Pulmonary artery endothelial cell (primary cell): ENCODE measurements at regions not wholly inside any gene's neighbourhood (a gene's known extent, or its start where the extent isn't known, plus 50 kb on each side); places are given as distances from the start of the nearest gene placed in this dataset.
"Not testable (repeated sequence)": the region's sequence is repeated elsewhere in the genome, so short reads cannot be mapped to it uniquely, and the experiment has no call there.

ENCODE experiments used
- DNase-seq: peaks from one replicate; pipeline ENCODE4 v3.0.0-alpha.2; 2011; ENCODE audit warnings: low read depth, low spot score

DNA sequence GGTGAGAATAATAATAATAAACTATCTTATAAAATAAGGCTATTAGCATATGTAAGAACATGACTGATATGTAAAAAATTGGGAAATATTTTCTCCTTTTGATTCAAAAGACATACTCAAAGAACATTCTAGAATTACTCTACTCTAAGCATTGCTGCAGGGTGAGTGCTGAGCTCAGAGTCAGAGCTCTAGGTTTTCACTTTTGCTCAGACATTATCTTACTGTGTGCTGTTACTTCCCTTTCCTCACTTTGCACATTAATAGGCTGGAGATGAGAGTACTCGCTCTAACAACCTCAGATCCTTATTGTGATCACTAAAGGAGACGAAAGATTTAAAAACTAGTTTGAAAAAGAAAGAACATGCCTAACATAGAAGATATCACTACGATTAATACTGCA lies 99.4 kb upstream of the C9orf72 start:
- no peak for DNase-seq

DNA sequence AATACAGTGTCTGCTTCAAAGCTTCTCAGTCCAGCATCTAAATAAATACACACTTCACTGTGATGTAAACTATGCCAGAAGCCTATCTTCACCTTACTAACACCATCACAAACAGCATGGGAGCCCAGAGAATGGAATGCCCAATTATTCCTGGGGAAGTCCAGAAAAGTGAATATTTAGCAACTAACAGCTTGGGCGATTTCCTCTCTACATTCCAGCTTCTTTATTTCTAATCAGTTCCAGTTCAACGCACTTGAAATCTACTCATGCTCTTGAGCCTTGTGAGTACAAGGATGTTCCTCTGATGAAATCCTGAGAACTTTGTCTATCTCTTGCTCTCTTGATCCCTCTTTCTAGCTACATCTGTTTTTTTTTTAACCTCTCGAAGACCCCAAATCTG lies 100.4 kb upstream of the C9orf72 start:
- no peak for DNase-seq

DNA sequence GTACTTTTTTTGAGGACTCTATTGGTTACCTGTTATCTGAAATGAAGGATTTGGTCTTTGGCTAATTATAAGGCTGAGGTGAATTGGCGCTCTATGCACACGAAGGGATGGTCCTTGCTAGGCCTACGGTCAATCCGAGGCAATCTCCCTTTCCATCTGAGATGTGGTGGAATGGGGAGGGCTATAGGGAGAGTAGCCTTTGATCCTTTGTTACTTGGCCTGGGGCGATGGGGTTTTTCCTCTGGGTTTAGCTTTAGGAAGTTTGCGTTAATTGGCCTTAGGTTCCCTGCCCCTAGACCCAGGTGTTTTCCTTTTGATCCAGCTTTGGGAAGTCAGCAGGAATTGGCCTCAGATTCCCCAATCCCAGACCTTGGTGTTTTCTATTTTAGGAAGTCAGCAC lies 102.1 kb upstream of the C9orf72 start:
- DNase-seq, result no peak

DNA sequence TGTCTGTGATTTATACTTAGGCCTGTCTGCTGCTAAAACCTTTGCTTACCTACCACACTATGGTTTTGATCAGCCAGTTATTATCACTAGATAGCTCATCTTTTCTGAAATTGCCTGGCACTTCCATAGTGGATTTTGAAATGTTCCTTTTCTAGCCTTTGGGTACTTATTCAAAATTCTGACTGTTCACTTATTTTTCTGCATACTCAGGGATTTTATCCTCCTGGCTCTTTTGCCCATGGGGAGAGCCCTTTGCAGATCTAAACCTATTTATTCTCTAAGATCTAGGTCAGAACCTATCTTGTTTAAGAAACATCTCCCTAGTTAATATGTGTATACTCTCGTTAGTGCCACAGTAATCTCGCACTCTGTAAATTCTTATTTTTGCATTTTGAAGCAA lies 103.5 kb upstream of the C9orf72 start:
- no peak for DNase-seq

DNA sequence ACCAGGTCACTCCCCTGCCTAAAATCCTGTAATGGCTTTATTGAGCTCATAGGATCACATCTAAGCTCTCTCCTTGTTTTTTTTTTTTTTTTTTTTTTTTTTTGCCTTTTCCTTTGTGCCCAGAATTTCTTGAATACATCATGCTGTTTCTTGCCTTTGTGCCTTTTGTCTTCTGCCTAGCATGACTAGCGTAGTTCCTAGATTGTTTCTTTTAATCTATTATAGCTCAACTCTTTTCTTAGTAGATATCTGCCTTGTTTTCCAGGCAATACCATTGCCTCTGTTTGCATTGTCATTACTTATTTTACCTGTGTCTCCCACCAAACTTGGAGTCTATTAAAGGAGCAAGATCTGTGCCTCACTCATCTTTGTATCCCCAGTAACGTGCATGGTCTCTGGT lies 106.1 kb upstream of the C9orf72 start:
- no peak for DNase-seq

DNA sequence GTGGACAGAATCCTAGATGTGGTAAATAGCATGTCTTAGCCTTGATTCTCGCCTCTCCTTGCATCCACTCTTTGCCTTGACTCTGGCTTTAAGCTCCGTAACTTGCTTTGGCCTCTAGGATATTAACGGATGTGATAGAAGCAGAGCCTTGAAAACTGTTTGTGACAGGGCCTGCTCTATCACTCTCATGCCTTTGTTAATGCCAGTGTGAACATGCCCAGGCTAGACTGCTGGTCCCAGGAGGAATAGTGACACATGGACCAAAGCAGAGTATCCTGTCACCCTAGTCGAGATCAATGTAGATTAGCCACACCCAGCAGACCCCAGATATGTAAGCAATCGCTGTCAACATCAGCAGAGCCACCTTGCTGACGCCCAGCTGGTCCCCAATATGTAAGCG lies 109.9 kb upstream of the C9orf72 start:
- DNase-seq, result no peak

DNA sequence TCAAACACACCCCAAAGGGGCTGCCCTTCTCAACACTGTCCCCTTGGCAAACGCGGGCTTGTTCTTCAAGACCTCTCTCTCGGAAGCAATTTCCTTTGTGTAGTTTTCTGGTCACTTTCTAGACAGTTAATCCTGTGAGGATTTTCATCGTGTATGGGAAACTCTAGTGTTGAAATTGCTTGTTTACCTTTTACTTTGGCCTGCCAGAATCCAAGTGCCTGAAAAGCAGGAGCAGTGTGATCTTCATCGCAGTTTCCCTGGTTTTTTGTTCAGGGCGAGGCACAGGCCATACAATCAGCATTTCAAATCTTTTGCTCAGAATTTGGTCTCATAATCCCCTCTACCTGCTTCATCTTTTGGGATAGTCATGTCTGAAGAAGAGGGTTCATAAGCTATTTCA lies 115.7 kb upstream of the C9orf72 start:
- no peak for DNase-seq

DNA sequence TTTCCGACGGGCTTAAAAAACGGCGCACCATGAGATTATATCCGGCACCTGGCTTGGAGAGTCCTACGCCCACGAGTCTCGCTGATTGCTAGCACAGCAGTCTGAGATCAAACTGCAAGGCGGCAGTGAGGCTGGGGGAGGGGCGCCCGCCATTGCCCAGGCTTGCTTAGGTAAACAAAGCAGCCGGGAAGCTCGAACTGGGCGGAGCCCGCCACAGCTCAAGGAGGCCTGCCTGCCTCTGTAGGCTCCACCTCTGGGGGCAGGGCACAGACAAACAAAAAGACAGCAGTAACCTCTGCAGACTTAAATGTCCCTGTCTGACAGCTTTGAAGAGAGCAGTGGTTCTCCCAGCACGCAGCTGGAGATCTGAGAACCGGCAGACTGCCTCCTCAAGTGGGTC lies 117.5 kb upstream of the C9orf72 start:
- DNase-seq, result not testable (repeated sequence)

DNA sequence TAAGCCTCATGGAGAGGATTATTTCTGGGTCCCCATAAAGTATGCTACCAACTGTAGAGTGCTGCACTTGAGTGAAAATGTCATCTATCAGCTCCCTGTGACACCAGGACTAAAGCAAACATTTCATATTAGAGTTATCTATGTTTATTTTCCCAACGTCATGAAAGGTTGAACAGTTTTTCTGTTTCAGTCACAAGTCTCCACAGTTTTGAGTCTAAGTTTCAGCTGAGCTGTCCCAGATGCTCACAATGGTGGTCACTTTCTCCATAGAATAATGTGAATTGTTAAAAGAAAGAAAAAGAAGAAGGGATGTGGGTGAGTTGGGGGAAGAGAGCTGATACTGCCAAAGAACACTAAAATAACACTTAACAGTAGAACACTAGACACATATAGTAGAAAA lies 126.3 kb upstream of the C9orf72 start:
- DNase-seq, result no peak

DNA sequence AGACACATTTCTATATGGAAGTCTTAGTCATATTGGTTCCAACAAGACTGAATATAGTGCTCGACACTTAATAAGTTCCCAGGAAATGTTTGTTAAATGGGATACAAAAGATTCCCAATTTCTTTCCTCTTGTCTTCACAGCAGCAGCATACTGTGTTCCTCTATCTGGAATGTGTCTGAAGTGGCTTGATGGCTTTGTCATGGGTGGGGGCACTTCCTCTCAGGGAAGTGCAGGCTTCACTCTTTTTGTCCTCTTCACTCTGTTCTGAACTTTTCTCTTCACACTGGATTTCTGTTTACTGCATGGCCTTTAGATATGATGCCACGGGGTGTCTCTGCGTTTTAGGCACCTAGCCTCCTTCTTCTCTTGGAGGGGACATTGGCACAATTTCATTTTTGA lies 127.7 kb upstream of the C9orf72 start:
- DNase-seq, result no peak

DNA sequence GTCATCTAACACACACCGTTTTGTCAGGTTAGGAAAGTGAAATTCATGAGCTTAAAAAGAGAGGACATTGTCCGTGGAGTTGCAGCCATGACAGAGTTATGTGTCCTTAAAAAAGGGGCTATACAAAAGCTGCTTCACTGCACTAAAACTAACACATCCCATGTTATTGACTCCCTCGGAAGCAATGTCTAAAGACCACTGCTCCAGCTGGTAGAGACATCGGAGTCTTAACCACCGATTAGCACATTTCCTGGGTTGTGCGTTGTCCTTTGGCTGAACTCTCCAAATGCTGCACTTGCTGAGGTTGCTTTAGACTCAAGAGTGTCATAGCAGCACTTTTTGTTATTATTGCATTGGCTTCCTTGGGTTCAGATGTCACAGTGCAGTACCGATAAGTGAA lies 128.3 kb upstream of the C9orf72 start:
- DNase-seq, result no peak

DNA sequence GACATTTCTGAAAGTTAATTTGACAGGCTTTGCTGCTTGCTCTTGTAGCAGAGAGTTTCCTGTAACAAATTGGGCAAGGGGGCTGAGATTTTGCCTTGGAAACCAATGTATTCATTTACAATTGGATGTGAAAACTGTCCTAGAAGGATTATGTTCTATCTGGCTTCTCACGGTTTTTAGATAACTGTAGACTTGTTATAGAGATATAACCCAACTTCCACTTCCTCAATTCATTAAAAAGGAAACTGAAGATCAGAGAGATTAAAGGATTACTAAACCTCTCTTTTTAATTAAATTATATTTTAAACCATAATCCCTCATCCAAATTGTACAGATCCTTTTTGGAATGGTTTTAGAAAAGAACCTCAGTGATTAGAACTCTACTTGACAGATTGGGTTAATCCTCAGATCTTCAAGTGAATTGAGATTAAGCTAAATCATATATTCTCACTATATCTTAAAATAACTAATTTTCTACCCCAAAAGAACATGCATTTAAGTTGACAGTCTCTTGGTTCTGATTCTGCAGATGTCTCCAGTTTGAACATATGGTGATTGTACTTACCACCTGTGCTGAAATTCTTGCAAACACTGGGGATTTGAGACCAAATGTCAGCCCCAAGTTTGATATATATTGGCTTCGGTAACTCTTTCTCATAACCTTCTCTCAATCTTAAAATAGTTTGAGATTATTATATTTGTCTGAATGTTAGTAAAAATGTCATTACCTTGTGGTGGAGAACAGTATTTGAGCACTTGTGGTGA lies 130.1 kb upstream of the C9orf72 start:
- no peak for DNase-seq

DNA sequence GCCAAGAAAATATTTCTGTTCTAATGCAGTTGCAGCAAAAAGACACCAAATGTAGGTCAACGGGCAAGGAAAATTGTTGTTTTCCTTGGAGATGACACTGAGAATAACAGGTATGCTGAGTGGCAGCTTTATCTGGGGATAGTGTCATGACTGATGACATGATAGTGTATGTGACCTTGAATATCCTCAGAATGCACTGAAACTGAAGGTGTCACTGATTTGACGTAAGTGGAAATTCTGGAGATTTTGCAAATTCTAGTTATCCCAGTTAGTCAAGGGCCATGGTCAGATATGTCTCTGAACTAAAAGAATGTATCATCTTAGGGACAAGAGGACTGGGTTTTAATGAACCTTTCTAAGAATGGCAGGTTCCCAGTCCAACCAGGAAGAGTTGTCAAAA lies 138.0 kb upstream of the C9orf72 start:
- DNase-seq, result no peak

DNA sequence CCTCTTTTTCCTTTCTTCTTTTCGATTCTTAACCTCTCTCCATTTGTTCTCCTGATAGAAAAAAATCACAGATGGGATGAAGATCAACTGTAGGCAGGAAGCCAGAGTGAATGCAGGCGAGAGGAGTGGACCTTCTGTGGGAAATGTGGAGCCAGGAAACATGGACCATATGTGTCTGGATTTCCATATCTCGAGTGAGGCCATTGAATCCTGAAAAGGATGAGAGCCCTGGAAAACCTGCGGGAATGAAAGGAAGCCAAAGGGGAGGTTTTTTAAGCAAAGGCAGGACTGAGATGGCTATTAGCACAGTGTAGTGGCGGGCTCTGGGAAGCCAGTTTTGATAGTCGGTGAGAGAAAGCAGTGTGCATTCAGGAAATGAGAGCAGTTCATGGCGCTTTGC lies 139.5 kb upstream of the C9orf72 start:
- no peak for DNase-seq

DNA sequence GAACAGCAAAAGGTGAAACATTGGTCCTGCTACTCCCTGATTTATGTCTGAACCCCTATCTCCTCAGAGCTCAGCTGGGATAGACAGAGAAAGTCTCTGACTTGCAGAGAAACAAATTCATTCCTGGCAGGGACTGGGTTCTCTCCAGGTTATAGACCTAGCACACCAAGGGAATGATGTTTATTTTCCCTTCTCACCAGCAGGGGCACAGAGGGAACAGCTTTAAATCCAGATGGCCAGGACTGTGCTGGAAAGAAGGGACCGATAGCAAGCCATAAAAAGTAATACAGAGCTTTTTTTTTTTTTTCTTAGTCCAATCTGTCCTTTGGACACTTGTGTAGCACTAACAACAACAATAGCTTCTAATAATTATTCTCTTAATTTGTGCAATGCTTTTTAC lies 141.1 kb upstream of the C9orf72 start:
- DNase-seq, result no peak

DNA sequence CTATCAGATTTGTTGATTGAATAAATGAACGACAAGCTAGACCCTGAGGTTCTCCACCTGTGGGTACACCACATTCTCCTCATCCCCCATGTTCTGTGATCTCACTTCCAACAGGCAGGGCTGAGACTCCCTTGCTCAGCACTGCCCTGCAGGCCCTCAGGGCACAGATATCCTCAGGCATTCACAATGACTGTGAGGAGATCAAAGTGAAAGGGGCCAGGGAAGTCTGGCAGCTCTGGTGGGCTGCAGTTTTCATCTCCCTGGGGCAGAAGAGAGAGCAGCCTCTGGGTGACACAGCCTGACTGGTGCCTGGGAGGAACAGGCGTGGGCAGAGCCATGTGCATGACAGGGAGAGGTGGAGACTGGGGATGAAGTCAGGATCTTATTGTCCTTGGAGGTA lies 142.4 kb upstream of the C9orf72 start:
- no peak for DNase-seq

DNA sequence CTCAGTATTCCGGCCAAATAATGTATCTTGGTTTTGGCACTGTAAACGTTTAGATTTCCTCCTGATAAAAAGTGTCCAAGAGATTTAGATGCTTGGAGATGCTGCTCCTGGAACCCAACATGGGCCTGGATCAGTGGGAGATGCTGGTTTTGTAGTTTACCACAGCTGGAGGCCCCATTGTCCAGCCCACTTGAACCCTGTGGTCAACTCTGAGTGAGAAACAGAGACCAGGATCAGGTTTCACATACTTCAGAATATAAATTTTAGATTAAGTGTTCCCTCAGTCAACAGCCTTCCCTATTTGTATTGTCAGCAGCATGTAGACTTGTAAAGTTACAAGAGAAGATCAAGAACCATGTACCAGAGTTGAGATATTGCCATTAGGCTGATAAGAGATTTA lies 144.7 kb upstream of the C9orf72 start:
- no peak for DNase-seq

DNA sequence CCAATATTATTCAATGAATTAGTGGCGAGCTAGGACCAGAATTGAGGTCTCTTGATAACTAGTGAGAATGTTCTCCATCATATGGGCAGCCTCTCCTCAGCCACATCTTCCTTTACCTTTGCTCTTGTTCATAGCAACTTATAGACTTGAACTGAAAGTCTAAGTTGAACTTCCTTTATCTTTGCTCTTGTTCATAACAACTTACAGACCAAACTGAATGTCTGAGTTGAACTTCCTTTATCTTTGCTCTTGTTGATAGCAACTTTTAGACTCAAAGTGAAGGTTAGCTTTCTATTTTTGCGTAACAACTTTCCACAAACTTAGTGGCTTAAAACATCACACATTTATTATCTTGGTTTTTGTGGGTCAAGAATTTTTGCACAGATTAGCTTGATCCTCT lies 146.4 kb upstream of the C9orf72 start:
- no peak for DNase-seq

DNA sequence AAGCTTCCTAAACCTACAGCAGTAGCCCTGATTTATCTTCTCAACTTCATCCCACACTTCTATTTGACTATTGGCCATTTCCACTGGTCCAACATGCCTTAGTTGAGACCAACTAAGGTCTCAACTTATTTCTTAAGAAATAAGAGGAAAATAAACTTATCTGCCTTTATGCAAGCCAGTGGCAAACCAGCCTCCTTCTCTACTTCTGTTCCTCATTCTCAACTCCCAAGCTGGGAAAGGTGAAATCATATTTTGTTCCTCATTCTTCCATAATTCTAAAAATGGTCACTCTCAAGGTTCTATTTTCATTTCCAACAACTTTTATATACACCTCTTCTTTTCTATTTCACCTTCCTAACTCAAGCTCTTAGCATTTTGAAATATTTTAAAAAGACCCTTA lies 149.6 kb upstream of the C9orf72 start:
- DNase-seq, result no peak

DNA sequence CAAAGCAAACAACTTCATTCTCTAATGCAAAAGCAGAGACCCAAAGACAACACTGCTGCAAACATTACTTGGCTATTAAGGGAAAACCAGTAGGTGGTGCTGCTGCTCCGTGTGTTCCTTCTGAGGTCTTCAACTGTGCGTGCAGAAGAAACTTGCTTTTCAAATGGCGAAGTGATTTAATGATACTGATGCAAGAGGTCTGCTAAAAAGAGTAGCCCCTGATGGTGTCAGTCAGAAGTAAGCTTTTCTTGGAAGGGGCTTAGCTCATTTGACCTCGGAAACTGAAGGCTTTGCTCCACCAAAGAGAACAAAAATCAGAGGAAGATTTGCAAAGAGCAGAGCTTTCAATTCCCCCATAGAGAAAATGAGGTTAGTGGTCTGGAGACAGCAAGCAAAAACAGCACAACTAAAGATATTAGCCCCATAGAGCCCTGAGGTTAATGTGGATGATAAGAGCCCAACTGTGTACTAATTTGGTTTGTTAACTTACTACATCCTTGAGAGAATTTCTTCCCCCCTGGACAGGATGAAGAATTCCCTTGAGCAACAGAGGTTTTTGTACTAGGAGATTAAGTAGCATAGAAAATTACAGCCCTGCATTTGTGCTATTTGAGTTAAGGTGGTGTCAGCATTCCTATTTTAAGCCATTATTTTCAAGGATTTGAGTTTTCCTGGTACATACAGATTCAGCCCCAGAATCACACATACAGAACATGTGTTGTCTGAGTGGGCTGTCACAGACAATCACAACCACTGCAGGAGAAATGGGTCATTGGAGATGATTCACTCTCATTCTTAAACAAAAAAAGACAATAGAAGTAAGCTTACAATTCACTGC lies 153.2 kb upstream of the C9orf72 start:
- DNase-seq, result no peak

DNA sequence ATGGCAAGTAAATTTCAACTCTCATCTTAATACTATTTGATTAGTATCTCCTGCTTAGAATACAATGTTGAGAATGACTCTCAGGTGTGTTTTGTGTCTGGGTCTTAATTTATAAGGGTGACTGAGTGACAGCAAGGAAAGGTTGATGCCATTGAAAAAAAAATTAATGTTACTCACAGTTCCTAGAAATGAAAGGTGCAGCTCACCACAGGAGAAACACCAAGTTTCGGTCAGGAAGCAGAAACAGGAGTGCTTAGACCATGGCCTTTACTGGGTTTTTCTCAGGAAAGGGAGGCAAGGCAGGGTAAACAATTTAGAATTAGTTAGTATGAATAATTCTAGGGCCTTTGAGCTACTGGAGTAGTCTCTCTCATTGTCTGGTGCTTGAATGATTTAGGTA lies 159.2 kb upstream of the C9orf72 start:
- no peak for DNase-seq

DNA sequence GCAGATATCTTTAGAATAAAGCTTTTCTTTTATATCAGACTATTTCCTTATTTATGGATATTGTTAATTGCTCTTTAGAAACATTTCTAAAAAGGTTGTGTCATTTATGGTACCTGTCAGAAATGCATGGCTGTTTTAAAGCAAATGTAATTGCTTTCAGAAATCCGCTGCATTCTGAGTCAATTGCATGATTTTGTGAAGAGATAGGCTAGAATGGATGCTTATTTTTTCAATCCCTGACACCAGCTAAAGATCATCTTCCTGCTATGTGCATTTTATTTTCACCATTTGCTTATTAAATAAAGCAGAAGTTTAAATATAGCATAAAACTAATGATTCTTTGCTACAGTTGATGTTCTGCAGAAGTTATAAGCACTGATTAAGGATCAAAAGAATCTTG lies 170.2 kb upstream of the C9orf72 start:
- no peak for DNase-seq

DNA sequence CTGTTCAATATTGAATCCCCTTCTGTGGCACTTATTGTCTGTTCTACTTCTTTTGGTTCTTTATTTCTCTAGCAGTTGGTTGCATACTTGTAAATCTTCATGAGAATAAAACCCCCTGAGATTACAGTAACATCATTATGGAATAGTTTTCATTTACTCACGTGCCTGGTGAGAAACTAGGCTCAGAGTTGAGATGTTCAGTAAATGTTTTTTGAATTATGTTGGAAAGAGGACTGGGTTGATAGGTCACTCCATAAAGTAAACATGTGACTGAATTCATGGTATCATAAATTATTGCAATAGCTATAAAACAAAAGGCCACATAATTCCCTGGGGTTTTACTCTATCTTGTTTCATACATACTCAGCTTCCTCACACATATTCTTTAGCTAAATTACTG lies 174.2 kb upstream of the C9orf72 start:
- no peak for DNase-seq
